ENCODE measurements at regions not wholly inside any gene's neighbourhood (a gene's known extent, or its start where the extent isn't known, plus 50 kb on each side); places are given as distances from the start of the nearest gene placed in this dataset.

- intact Hi-C loops (cut with micrococcal nuclease): no loop called here
- RAD21 ChIA-PET (ENCODE audit: low non-redundant PET in 1 of 2, low total read pairs in 2 of 2, uncharacterized antibody in 2 of 2, unreplicated experiment in 2 of 2): no interaction called here
- ATAC-seq (peak; percentile 27; the same call in 1 of the 2 replicates), DNase-seq (ENCODE audit: low read depth, low spot score) (no peak)
- CTCF ChIA-PET: no interaction called here
- POLR2A ChIA-PET: no interaction called here
- H3K27ac ChIP-seq (ENCODE audit: low read depth, low read length): no peak overlapping the region
- BruUV-seq (replicated peaks): no TSS peak
- peak overlapping the region; percentile 36 for H3K4me2 ChIP-seq (ENCODE audit: low read length)
- H3K9ac ChIP-seq (ENCODE audit: low read length): no peak overlapping the region
- H3K79me2 ChIP-seq (ENCODE audit: insufficient read depth, low read length): no peaks in the 10 kb centered on the region
- no peaks in the 10 kb centered on the region for H3K9me3 ChIP-seq (ENCODE audit: control insufficient read depth in 1 of 2, insufficient read depth in 1 of 2, low read depth in 1 of 2, low read length in 2 of 2)
- no peak overlapping the region for H3K4me3 ChIP-seq (replicated peaks in 1 of 2; ENCODE audit: low read depth in 1 of 2, low read length in 2 of 2)
- no peak for TF ChIP-seq REST (IDR thresholded peaks at IDR 0.05; ENCODE audit: low read depth)
- TF ChIP-seq CBX3 (IDR thresholded peaks at IDR 0.05; ENCODE audit: low read depth): no peak
- TF ChIP-seq ZNF274 (IDR thresholded peaks at IDR 0.05; ENCODE audit: low read depth, low read length): no peak
- no peak for TF ChIP-seq SIN3A (IDR thresholded peaks at IDR 0.05; ENCODE audit: low read depth)
- no peak for TF ChIP-seq SRF (IDR thresholded peaks at IDR 0.05; ENCODE audit: low read depth)
- TF ChIP-seq ZBTB33 (IDR thresholded peaks at IDR 0.05; ENCODE audit: extremely low read depth, insufficient replicate concordance, low read length): no peak
- TF ChIP-seq CTCF (IDR thresholded peaks at IDR 0.05 in 2 of 3, conservative IDR thresholded peaks at IDR 0.05 in 1 of 3; ENCODE audit: borderline replicate concordance in 1 of 3, insufficient read depth in 1 of 3, low read depth in 2 of 3, low read length in 2 of 3): no peak
- TF ChIP-seq CEBPB (IDR thresholded peaks at IDR 0.05; ENCODE audit: low read depth): no peak
- no peak for TF ChIP-seq EZH2 (IDR thresholded peaks at IDR 0.05)
- no peak for TF ChIP-seq ZFX (IDR thresholded peaks at IDR 0.05)
- TF ChIP-seq SP1 (IDR thresholded peaks at IDR 0.05; ENCODE audit: low read depth): no peak
- no peak for TF ChIP-seq TCF7L2 (IDR thresholded peaks at IDR 0.05; ENCODE audit: borderline replicate concordance, extremely low read depth, insufficient read depth, insufficient read length)
- no peak for TF ChIP-seq MAX (IDR thresholded peaks at IDR 0.05)
- no peak for TF ChIP-seq EZH2phosphoT487 (IDR thresholded peaks at IDR 0.05; ENCODE audit: borderline replicate concordance)
- TF ChIP-seq YY1 (IDR thresholded peaks at IDR 0.05; ENCODE audit: extremely low read depth, insufficient replicate concordance, low read depth, low read length): no peak
- peak overlapping the region; percentile 54 for H2AFZ ChIP-seq (ENCODE audit: low read depth, low read length, poor library complexity, severe bottlenecking)
- no peaks in the 10 kb centered on the region for H3K9me2 ChIP-seq (ENCODE audit: insufficient read depth)
- peaks cover 0 to 16% of the 10 kb centered on the region in 2 experiments; a peak in 2 of 4 replicates for H3K4me1 ChIP-seq (ENCODE audit: control insufficient read depth in 1 of 2, insufficient read depth in 2 of 2, low read length in 2 of 2)
- H3K36me3 ChIP-seq (ENCODE audit: control insufficient read depth in 1 of 2, insufficient read depth in 2 of 2, low read length in 2 of 2): no peaks in the 10 kb centered on the region
- H4K20me1 ChIP-seq (ENCODE audit: insufficient read depth): no peaks in the 10 kb centered on the region
- no peaks in the 10 kb centered on the region for H3K27me3 ChIP-seq (ENCODE audit: insufficient read depth, low read length)
Measured at GRCh38 chr1:170806961-170807360, 128.4 kb upstream of the MROH9 start.
